HL-60 (cell line): ENCODE measurements at regions not wholly inside any gene's neighbourhood (a gene's known extent, or its start where the extent isn't known, plus 50 kb on each side); places are given as distances from the start of the nearest gene placed in this dataset.

Experiments
- DNase-seq, 2 experiments: peaks; one replicate each; pipeline ENCODE4 v3.0.0-alpha.2; 2010 to 2020; ENCODE audit warnings: low read depth in 1 of 2, low spot score in 1 of 2
- H3K27ac ChIP-seq: fragments of 250-450 bp; sonication (Bioruptor Pico); replicated peaks from 2 replicates; pipeline ENCODE4 v1.5.1; 2020; ENCODE audit warnings: mild to moderate bottlenecking, moderate library complexity
- H3K27me3 ChIP-seq: fragments of 250-450 bp; sonication (Bioruptor Pico); 2 replicates; pipeline ENCODE4 v1.5.1; 2021; ENCODE audit warnings: mild to moderate bottlenecking, moderate library complexity; ENCODE audit not compliant: insufficient read depth, poor library complexity, severe bottlenecking
- H3K4me3 ChIP-seq: replicated peaks from 2 replicates; pipeline ENCODE4 v1.5.1; 2011; ENCODE audit warnings: mild to moderate bottlenecking, control low read depth, low read length; ENCODE audit not compliant: insufficient read depth
- CTCF ChIP-seq: IDR thresholded peaks from one replicate; pipeline ENCODE4 v1.5.1; 2011; ENCODE audit warnings: low read length, control low read depth, inconsistent platforms; ENCODE audit not compliant: insufficient read depth
- GABPA ChIP-seq: IDR thresholded peaks from 2 replicates; pipeline ENCODE4 v1.6.1; 2012; ENCODE audit warnings: low read depth
- POLR2AphosphoS5 ChIP-seq: IDR thresholded peaks from 2 replicates; pipeline ENCODE4 v1.6.1; 2012; ENCODE audit warnings: low read depth
- REST ChIP-seq: IDR thresholded peaks from 2 replicates; pipeline ENCODE4 v1.6.1; 2012; ENCODE audit warnings: low read depth; ENCODE audit not compliant: insufficient replicate concordance
- SPI1 ChIP-seq: IDR thresholded peaks from 2 replicates; pipeline ENCODE4 v1.6.1; 2012; ENCODE audit warnings: low read depth, mild to moderate bottlenecking, borderline replicate concordance

GRCh38 chr10:111367531-111367930, 290.7 kb downstream of the ADRA2A start:
- Histone ChIP-seq H3K27ac (no peak overlapping the region), H3K27me3 (no peaks in the 10 kb centered on the region), H3K4me3 (no peak overlapping the region)
- no peak for TF ChIP-seq SPI1
- TF ChIP-seq GABPA, result no peak
- TF ChIP-seq REST, result no peak
- TF ChIP-seq CTCF, result no peak
- TF ChIP-seq POLR2AphosphoS5, result no peak
- DNase-seq, result no peak

GRCh38 chr10:111370101-111370500, 293.3 kb downstream of the ADRA2A start:
- Histone ChIP-seq H3K27me3 (no peaks in the 10 kb centered on the region), H3K4me3 (no peak overlapping the region), H3K27ac (no peak overlapping the region)
- TF ChIP-seq POLR2AphosphoS5, result no peak
- TF ChIP-seq SPI1, result no peak
- no peak for TF ChIP-seq GABPA
- no peak for TF ChIP-seq REST
- TF ChIP-seq CTCF, result no peak
- no peak for DNase-seq

- TF ChIP-seq REST (no peak), GABPA (no peak), CTCF (no peak), SPI1 (no peak), POLR2AphosphoS5 (no peak)
- H3K27me3 ChIP-seq, result no peaks in the 10 kb centered on the region
- DNase-seq, result no peak
- no peak overlapping the region for H3K4me3 ChIP-seq
- H3K27ac ChIP-seq, result no peak overlapping the region
Measured at GRCh38 chr10:111373696-111374095, 296.9 kb downstream of the ADRA2A start.
